Pulmonary artery endothelial cell (primary cell): ENCODE measurements at regions not wholly inside any gene's neighbourhood (a gene's known extent, or its start where the extent isn't known, plus 50 kb on each side); places are given as distances from the start of the nearest gene placed in this dataset.
"Not testable (repeated sequence)": the region's sequence is repeated elsewhere in the genome, so short reads cannot be mapped to it uniquely, and the experiment has no call there.

ENCODE experiments used
- DNase-seq: peaks from one replicate; pipeline ENCODE4 v3.0.0-alpha.2; 2011; ENCODE audit warnings: low read depth, low spot score

DNA sequence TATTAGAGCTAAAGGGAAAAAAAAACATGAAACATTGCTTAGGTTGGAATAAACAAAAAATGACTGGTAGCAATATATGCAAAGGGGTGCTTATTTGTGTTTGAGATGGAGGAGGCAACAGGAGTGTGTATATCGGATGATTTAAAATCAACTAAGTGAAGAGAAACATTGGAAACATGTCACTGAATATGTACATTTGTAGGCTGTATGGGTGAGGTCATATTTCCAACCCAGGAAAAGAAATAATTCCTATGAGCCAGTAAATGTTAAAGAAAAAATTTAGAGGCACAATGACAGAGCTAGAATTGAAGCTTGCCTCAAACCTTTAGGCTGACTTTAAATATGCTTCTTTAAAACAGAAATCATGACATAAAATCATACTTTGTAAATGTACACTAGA lies 709.0 kb upstream of the SEMA3D start:
- DNase-seq: no peak

DNA sequence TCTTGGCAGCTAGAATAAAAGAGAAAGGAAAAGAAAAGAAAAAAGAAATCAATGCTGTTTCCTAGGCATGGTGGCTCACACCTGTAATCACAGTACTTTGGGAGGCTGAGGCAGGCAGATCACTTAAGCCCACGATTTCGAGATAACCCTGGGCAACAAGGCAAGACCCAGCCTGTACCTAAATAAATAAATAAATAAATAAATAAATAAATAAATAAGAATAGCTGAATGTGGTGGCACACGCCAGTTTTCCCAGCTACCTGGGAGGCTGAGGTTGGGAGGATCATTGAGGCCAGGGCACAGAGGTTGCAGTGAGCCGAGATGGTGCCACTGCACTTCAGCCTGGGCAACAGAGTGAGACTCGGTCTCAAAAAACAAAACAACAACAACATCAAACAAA lies 705.0 kb upstream of the SEMA3D start:
- DNase-seq: not testable (repeated sequence)

DNA sequence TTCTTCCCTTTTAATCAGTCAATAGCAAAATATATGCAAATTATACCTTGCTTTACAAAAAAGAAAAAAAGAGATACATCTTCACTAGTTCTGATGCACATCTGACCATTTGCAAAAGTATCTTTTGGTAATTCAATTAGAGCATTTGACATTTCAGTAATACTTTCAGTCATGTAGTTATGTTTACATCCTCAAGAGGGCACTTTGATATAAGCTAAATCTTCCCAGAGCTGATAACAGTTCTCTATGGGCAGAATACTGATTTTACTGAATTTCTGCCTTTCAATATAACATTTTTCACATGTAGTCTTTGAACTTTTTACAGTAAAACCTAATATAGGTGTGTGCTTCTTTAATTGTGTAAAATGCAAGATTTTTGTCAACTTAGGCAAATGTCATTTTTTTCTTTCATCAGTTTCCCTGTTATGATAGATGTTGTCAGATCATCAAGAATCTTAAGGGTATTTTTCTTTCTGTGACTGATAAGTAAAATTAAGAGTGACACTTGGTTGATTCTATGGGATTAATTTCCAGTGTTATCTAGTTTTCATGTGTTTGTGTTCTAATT lies 703.5 kb upstream of the SEMA3D start:
- no peak for DNase-seq

DNA sequence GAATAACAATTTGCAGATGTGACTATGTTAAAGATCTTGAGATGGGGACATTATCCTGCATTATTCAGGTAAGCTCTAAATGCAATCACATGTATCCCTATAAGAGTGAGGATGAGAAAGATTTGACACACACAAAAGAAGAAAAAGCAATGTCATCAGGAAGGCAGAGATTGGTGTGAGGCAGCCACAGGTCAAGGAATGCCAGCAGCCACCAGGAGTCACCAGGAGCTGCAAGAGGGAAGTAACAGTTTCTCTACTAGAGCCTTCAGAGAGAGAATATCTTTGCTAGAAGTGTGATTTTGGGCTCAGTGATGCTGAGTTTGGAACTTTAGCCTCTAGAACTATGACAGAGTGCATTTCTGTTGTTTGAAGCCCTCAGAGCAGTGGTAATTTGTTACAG lies 700.3 kb upstream of the SEMA3D start:
- DNase-seq: no peak

DNA sequence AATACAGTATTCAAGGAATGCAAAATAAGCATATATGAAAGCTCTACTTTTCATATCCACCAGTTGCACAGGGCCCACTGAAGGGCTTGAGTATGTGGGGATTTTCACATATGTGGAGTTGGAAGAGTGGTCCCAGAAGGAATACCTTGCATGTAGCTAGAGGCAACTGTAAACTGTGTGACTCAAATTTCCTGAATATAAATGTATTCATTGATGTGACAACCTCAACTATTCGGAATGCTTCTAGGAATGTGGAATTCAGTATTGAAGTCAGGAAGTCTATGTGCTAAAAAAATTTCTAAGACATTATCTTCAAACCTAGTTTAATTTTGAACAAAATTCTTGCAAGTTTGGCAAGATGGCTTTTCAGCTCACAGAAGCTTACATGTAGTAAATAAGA lies 695.5 kb upstream of the SEMA3D start:
- DNase-seq: no peak

DNA sequence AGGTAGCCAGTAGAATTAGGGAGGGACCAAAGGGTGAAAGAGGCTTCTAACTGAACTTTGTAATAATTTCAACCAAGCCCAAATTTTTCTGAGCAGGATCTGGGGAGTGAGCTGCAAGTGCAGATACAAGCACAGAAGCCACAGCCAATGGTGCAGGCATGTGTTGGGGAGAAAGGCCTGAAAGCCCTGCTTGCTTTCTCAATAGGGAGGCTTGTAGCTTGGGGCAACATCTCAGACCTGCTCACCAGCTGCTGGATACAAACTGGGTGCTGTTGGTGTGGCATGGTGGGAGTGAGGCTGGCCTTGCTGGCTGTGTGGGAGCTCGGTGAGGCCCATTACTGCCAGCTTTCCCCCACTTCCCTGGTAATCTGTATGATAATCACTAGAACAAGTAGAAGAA lies 688.5 kb upstream of the SEMA3D start:
- DNase-seq: no peak

DNA sequence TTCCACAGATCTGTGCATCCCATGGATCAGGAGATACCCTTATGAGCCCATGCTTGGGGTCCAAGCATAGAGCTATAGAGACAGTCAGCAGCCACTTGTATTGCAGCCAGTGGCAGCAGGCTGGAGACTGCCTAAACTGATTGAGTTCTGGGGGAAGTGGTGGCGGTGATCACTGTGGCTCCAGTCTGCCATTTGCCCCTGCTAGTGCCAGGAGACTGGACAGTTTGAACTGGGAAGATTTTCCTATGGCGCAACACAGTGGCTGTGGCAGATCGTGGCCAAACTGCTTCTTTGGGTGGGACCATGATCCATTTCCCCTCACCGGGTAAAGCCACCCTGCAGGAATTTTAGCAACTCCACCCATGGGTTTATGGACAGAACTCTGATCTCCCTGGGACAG lies 679.7 kb upstream of the SEMA3D start:
- no peak for DNase-seq

DNA sequence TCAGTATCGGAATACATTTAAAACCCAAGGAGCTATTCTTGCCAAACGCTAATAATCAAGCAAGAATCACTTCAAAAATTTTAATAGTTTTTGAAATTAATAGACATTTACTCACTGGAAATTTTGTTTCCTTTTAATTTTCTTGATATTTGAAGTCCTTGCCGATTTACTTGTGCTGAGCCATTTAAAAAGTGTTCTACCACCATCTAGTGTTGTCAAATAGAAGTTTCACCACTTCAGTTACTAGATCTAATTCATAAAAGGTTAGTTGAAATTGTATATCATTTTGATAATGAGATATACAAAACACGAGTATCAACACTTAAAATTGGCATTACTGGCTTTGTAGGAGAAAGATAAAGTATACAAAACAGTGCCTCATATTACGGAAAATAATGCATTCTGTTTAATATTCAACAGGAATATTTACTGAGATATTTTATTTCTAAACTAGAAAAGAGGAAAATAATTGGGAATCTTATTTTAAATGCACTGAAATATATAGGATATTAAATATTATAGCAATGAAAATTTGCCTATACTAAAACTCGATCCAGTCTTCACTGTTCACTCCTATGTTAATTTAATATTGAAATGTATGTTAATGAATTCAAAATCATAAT lies 664.8 kb upstream of the SEMA3D start:
- DNase-seq: no peak

DNA sequence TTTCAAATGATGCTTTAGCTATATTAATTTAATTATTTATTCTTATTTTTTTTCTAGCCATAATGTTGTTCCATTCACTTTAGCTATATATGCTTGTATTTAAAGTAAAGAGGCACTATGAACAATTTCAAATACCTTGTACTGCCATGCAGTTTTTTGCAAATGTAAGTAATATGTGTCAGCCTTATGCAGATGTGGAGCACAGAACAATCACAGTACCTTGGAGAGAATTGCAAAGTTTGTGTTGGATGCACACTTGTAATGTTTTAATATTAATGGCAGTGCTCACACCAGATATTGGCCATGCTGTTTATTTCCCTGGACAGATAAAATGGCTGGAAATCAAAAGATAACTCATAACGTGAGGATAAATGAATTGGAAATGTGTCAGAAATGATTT lies 663.5 kb upstream of the SEMA3D start:
- no peak for DNase-seq

DNA sequence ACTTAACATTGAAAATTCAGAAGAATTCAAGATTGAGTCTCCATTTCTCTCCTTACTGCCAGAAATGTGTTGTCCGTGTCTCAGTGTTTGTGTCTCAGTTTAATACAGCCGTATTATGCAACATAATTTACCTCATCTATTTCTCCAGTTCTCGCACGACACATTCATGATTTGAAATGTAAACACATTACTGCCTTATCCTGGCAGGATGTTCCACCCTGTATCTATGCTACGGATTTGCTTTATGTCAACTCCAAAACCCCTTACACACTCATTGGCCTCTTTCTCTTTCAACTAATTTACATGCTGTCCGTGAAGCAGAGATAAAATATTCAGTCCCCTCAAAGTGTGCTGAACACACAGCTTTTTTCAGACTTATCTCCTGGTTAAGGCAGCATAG lies 653.7 kb upstream of the SEMA3D start:
- no peak for DNase-seq

DNA sequence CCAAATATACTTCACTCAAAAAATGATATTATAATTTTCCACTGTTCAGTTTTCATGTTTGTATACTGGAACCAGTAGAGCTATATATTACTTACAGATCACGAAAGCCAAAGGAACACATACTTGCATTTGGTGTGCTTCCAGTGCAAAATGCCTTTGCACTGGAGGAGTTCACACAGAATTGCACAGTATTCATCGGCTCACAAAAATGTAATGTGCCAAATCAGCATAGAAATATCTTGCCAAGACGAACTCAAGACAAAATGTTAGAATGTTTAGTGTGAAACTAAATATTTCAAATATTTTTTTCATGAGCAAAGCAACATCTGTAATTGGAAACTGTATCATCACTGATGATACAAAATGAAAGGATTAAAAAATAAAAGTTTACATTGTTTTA lies 646.2 kb upstream of the SEMA3D start:
- no peak for DNase-seq

DNA sequence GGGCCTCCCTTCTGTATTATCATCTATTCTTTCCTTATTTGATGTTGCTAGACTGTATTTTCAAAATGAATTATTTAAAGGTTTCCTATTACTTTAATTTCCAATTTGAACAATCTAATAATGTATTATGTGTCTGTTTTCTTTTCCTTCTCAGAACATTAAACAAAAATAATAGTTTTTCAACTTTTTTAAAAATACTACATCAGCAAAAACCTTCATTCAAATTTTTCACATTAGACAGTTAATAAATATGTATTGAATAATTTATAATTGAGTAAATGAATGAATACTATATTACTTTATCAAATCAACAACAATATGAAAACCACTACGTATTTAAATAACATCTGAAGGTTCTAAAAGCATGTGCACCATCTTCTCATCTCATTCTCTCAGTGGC lies 644.1 kb upstream of the SEMA3D start:
- DNase-seq: no peak

DNA sequence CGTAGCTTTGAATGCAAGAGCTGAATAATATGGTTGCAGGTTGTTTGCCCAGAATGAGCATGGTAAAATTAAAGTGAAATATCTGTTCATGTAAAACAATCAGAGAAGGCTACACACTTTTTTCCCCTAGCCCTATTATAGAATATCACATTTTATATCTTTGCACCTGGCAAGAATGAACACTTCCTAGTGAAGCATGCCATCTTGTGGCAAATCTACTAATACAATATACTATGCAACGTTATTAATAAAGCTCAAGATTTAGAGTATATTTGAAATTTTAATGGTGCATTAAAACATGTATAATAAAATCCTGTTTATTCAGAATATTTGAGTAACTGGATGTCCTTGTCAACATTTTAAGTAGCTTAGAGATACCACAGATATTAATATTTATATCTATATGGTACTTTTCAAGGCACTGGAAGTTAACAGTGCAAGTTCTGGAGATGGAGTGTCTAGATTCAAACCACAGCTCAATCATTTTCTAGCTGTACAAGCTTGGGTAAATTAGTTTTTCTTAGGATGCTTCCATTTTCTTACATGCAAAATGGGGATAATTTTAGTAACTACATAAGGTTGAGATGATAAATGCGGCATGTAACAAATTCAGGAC lies 643.1 kb upstream of the SEMA3D start:
- no peak for DNase-seq

DNA sequence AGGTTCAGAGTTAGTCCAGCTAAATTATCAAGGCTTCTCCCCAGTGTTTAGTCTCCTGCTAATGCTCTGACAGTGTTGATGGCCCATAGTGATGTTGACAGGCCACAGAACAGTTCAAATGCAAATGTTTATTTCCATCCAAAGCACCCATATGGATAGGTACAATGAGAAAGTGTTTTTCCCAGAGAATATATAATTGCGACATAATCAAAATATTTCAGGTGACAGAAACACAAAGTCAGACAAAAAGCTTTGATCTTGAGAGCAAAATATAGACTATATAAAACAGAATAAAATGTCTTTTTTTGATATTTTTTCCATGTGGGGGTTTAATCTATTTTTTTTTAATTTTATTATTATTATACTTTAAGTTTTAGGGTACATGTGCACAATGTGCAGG lies 642.3 kb upstream of the SEMA3D start:
- DNase-seq: no peak

DNA sequence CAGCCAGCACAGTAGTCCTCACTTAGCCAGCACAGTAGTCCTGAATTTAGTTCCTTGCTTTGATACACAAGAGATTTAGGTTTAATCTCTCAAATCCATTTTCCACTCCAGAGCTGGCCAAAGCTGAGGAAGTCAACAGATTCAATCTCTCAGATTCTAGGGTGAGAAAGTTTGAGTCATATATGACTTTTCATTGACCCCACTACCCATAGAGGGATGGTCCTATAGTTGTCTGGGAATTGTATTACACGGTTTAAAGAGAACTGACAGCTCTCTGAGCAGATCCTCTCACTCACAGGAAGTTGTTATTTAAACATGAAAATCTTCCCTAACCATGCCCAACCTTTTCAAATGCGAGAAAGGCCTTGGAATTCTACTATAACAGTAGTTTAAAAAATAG lies 641.8 kb upstream of the SEMA3D start:
- no peak for DNase-seq

DNA sequence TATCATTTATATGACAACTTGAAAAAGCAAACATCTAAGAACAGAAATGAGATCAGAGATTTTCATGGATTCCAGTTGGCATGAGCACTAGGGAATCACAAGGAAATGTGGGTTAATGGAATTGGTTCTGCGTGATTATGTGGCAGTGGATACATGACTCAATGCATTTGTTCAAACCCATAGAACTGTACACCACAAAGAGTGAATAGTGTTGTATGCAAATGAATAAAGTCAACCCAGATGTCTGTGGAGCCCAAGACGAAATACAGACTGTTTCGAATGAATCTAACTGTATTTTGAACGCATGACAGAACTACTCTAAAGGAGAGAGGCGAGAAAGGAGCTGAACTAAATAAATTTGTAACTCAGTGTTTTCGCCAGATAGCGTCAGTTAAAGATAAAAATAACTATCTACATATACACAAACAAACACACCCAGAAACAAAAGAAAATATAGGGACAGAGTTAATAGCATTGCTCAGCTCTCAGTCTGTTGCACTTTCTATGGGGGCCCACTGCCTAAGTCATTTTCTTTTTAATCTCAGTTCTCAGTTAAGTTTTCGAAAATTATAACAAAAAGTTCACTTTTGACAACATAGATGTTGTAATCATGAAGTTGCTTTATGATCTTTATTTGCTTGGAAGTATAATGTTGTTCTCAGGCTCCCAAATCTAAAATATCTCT lies 636.7 kb upstream of the SEMA3D start:
- DNase-seq: no peak

DNA sequence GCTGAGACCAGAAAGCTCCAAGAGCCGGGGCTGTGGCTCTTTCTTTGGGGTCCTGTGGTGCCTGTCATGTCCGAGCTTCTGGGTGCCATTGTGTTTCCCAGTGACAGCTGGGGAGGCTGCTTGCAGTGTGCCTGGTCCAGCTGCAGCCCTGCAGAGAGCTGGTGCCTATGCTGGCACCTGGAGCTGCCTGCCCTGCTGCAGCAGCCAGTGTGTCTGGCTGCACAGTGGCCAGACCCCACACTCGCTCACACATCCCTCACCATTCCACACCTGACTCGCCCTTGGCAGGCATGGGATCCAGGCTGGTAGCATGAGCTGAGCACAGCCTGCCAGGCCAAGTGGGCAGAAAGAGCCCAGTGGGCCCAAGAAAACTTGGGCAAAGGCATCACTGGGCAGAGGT lies 635.1 kb upstream of the SEMA3D start:
- DNase-seq: no peak

DNA sequence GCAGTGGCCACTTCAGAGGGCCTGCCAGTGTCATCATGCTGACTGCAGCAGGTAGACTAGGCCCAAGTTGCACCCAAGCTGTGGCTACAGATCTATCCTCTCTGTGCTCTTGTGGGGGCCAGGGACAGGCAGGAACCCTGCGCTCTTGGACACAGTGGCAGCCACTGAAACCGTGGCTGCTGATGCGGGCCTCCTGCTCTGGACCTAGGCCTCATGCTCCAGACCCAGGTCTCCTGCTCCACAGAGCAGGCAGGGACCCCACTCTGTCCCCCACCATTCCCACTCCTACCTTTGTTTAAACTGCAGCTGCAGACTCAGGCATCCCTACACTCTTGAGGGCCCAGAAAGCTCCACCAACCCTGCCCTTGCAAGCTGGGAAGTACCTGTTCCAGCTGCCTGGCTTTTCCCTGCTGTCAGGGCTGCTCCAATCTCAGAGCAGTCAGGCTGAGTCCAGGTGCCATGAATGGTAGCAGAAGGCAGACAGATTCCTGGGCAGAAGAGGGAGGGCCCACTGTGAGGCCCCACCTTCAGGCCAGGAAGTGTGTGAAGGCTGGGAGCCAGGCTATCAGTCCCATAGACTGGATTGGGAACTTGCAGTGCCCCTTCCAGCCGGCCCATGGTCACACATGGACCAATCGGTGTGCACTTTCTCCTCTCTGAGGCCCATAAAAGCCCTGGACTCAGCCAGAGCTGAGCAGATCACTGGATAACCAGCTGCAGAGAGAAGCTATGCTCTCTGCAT lies 634.0 kb upstream of the SEMA3D start:
- DNase-seq: no peak

DNA sequence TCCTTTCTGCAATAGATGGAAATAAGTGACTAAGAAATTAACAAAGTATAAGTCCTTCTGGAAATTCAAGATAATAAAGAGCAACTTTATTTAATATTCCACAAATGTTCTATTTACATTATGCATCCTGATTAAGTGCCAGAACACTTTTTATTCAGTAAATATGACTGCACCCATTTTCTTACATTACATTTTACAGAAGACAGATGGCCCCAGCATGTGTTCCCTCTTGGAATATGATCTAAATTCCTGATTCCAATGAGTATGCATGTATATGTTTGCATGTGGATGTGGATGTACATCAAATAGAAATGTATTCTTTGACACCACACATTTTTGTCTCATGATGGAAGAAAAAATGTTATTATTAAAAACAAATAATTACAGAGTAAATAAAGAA lies 628.7 kb upstream of the SEMA3D start:
- no peak for DNase-seq

DNA sequence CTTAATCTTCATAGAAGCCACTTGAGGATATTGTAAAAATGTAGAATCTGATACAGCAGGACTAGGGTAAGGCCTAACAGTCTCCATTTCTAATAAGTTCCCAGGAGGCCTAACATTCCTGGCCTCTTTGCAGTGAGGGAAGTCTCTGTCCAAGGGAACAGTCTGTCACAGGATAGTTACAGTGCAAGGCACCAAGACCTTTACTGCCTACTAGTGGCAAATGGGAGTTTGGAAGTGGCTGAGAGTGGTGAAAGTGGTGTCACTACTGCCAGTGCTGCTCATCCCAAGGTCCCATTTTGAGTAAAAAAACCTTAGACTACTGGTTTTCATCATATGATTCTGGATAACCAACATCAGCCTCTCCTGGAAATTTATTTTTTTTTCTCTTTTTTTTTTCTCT lies 619.5 kb upstream of the SEMA3D start:
- no peak for DNase-seq

DNA sequence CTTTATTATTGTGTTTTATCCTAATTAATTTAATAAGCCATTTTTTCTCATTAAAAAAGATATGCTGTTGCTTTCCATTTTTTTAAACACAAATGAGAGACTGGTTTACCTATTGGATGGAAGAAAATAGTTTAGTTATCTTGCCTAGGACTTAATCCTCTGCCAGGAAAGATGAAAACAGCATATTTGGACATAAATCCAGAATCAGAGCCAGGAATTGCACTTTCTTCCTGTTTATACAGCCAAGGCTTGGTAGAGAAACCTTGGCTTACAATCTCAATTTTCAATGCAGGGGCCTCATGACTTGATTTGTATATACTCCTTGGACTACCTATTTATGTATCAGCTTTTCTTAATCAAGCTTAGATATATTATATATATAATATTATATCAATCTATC lies 618.8 kb upstream of the SEMA3D start:
- DNase-seq: no peak

DNA sequence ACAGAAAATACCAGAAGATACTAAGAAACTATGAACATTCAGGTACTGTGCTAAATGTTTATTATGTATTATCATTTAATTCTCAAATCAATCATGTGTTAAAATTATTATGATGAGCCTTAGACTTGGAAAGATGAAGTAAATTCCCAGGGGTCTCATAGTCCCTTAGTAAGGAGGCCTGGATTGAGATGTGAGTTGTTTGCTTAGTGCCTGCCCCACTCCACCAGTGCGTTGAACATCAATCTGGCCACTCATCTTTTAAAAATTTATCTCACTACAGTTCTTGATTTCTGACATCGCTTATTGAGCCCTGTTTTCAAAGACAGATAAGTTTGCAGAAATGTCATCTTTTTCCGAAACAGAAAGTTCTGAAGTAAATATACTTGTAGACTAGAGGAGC lies 618.4 kb upstream of the SEMA3D start:
- DNase-seq: no peak
